GM23338 (cell line): ENCODE measurements at regions not wholly inside any gene's neighbourhood (a gene's known extent, or its start where the extent isn't known, plus 50 kb on each side); places are given as distances from the start of the nearest gene placed in this dataset.

Experiments used
- ATAC-seq: fragments of 200-7000 bp; cut with Tn5 transposase; 3 replicates; pipeline ENCODE4 v1.9.1; 2020
- DNase-seq: peaks from one replicate; pipeline ENCODE4 v3.0.0-alpha.2; 2015; ENCODE audit warnings: low spot score
- H2AFZ ChIP-seq: fragments of 200-600 bp; sonication (generic); 2 replicates; pipeline ENCODE4 v1.8.0; 2016; ENCODE audit warnings: antibody characterized with exemption, mild to moderate bottlenecking, moderate library complexity
- H3F3A ChIP-seq: fragments of 200-600 bp; sonication (generic); replicated peaks from 2 replicates; pipeline ENCODE4 v1.8.0; 2017; ENCODE audit warnings: antibody characterized with exemption, mixed run types, low read depth
- H3K27ac ChIP-seq: fragments of 200-600 bp; sonication (generic); 2 replicates; pipeline ENCODE4 v1.6.1; 2016; ENCODE audit warnings: low read depth
- H3K27me3 ChIP-seq: fragments of 200-600 bp; sonication (generic); 2 replicates; pipeline ENCODE4 v1.8.0; 2016; ENCODE audit warnings: mild to moderate bottlenecking, mixed run types, moderate library complexity; ENCODE audit not compliant: insufficient read depth
- H3K36me3 ChIP-seq: fragments of 200-600 bp; sonication (generic); 2 replicates; pipeline ENCODE4 v1.8.0; 2016; ENCODE audit warnings: mild to moderate bottlenecking; ENCODE audit not compliant: insufficient read depth
- H3K4me1 ChIP-seq: fragments of 200-600 bp; sonication (generic); 2 replicates; pipeline ENCODE4 v1.8.0; 2016; ENCODE audit warnings: mild to moderate bottlenecking, moderate library complexity; ENCODE audit not compliant: insufficient read depth
- H3K4me2 ChIP-seq: fragments of 200-600 bp; sonication (generic); 2 replicates; pipeline ENCODE4 v1.7.1; 2017; ENCODE audit warnings: mixed run types
- H3K4me3 ChIP-seq: fragments of 200-600 bp; sonication (generic); 2 replicates; pipeline ENCODE4 v1.6.1; 2016; ENCODE audit warnings: mixed run types
- H3K79me2 ChIP-seq: fragments of 200-600 bp; sonication (generic); replicated peaks from 2 replicates; pipeline ENCODE4 v1.8.0; 2017; ENCODE audit warnings: mild to moderate bottlenecking; ENCODE audit not compliant: insufficient read depth
- H3K9me2 ChIP-seq: fragments of 200-600 bp; sonication (generic); 2 replicates; pipeline ENCODE4 v1.8.0; 2017; ENCODE audit not compliant: insufficient read depth
- H4K20me1 ChIP-seq: fragments of 200-600 bp; sonication (generic); replicated peaks from 2 replicates; pipeline ENCODE4 v1.8.0; 2017; ENCODE audit warnings: mild to moderate bottlenecking; ENCODE audit not compliant: insufficient read depth
- H3K27ac Mint-ChIP-seq: 2 replicates; pipeline ENCODE4 v1.8.0; 2020; ENCODE audit warnings: inconsistent platforms, mild to moderate bottlenecking, moderate library complexity, mixed read lengths
- H3K27me3 Mint-ChIP-seq: 3 replicates; pipeline ENCODE4 v1.8.0; 2022; ENCODE audit warnings: low read depth, mild to moderate bottlenecking, moderate library complexity, mixed read lengths, inconsistent platforms; ENCODE audit not compliant: insufficient read depth, poor library complexity
- H3K36me3 Mint-ChIP-seq: 3 replicates; pipeline ENCODE4 v1.8.0; 2021; ENCODE audit warnings: low read depth, mild to moderate bottlenecking, inconsistent platforms, moderate library complexity, mixed read lengths
- H3K4me1 Mint-ChIP-seq: 3 replicates; pipeline ENCODE4 v1.8.0; 2020; ENCODE audit warnings: mild to moderate bottlenecking, inconsistent platforms, mixed read lengths
- H3K4me3 Mint-ChIP-seq: 3 replicates; pipeline ENCODE4 v1.8.0; 2021; ENCODE audit warnings: moderate library complexity, mild to moderate bottlenecking, inconsistent platforms, mixed read lengths
- H3K9me3 Mint-ChIP-seq: 3 replicates; pipeline ENCODE4 v1.8.0; 2020; ENCODE audit warnings: moderate library complexity, mild to moderate bottlenecking, inconsistent platforms, mixed read lengths
- CTCF ChIP-seq, 2 experiments: fragments of 200-600 bp in 1 of 2; sonication (generic) in 1 of 2; conservative IDR thresholded peaks; 2 replicates each; pipeline versions ENCODE4 v1.5.1 to v1.6.1; 2016 to 2017; ENCODE audit warnings: antibody characterized with exemption in 2 of 2, low read depth in 2 of 2, mild to moderate bottlenecking in 2 of 2, moderate library complexity in 1 of 2
- ETS1 ChIP-seq: IDR thresholded peaks from 2 replicates; pipeline ENCODE4 v1.6.1; 2016; ENCODE audit warnings: antibody characterized with exemption
- EZH2 ChIP-seq: fragments of 200-600 bp; sonication (generic); IDR thresholded peaks from one replicate; pipeline ENCODE4 v1.8.0; 2017; ENCODE audit warnings: antibody characterized with exemption, mild to moderate bottlenecking, low read depth; ENCODE audit not compliant: unreplicated experiment
- EZH2phosphoT487 ChIP-seq: fragments of 200-600 bp; sonication (generic); IDR thresholded peaks from one replicate; pipeline ENCODE4 v1.8.1; 2018; ENCODE audit warnings: antibody characterized with exemption; ENCODE audit not compliant: unreplicated experiment
- JUNB ChIP-seq: IDR thresholded peaks from one replicate; pipeline ENCODE4 v1.6.1; 2016; ENCODE audit warnings: antibody characterized with exemption; ENCODE audit not compliant: unreplicated experiment
- NANOG ChIP-seq: IDR thresholded peaks from 2 replicates; pipeline ENCODE4 v1.6.1; 2016; ENCODE audit warnings: antibody characterized with exemption, borderline replicate concordance
- POLR2AphosphoS5 ChIP-seq: IDR thresholded peaks from 2 replicates; pipeline ENCODE4 v1.6.1; 2016; ENCODE audit warnings: antibody characterized with exemption, low read depth
- ZNF331 ChIP-seq: fragments of 250-450 bp; sonication (Bioruptor Pico); IDR thresholded peaks from 2 replicates; pipeline ENCODE4 v1.5.0; 2020; ENCODE audit warnings: low read depth, mild to moderate bottlenecking, moderate library complexity
- ZNF462 ChIP-seq: fragments of 250-450 bp; sonication (Bioruptor Pico); IDR thresholded peaks from 2 replicates; pipeline ENCODE4 v1.5.0; 2020; ENCODE audit warnings: mild to moderate bottlenecking, moderate library complexity

- DNase-seq (peak; percentile 17), ATAC-seq (peak; percentile 26; the same call in 2 of the 3 replicates)
- H4K20me1 ChIP-seq: no peaks in the 10 kb centered on the region
- H3F3A ChIP-seq: no peaks in the 10 kb centered on the region
- TF ChIP-seq ETS1: no peak
- peak; percentile 10 to 41; a peak in 2 of 4 replicates for TF ChIP-seq CTCF (conservative IDR thresholded peaks at IDR 0.05; ENCODE audit: low read depth in 2 of 2)
- H3K4me3 ChIP-seq: no peak overlapping the region
- Mint-ChIP-seq H3K9me3 (no peaks in the 10 kb centered on the region), H3K27me3 (peaks cover 6% of the 10 kb centered on the region), H3K27ac (no peak overlapping the region), H3K4me1 (no peaks in the 10 kb centered on the region), H3K36me3 (no peaks in the 10 kb centered on the region), H3K4me3 (no peak overlapping the region)
- H3K79me2 ChIP-seq: no peaks in the 10 kb centered on the region
- H3K4me2 ChIP-seq: no peak overlapping the region
- H2AFZ ChIP-seq: 0 out of 2 replicates have a peak overlapping the region, but pooled peaks have one; percentile 80
- H3K27ac ChIP-seq: no peak overlapping the region
- H3K4me1 ChIP-seq: no peaks in the 10 kb centered on the region
- H3K27me3 ChIP-seq: no peaks in the 10 kb centered on the region
- no peaks in the 10 kb centered on the region for H3K36me3 ChIP-seq
- no peaks in the 10 kb centered on the region for H3K9me2 ChIP-seq
Observed at GRCh38 chr10:44589181-44589943, 204.5 kb upstream of the CXCL12 start.

GRCh38 chr10:44589944-44590449 lies 205.1 kb upstream of the CXCL12 start:
- Histone ChIP-seq H3K4me3 (no peak overlapping the region), H3K4me1 (no peaks in the 10 kb centered on the region), H3K4me2 (no peak overlapping the region), H3K79me2 (no peaks in the 10 kb centered on the region), H3K27ac (no peak overlapping the region), H3K36me3 (no peaks in the 10 kb centered on the region), H4K20me1 (no peaks in the 10 kb centered on the region), H2AFZ (0 out of 2 replicates have a peak overlapping the region, but pooled peaks have one; percentile 80), H3K27me3 (no peaks in the 10 kb centered on the region), H3F3A (no peaks in the 10 kb centered on the region), H3K9me2 (peaks cover 5% of the 10 kb centered on the region; the same call in 1 of the 2 replicates)
- Mint-ChIP-seq H3K27ac (no peak overlapping the region), H3K36me3 (no peaks in the 10 kb centered on the region), H3K4me3 (no peak overlapping the region), H3K4me1 (no peaks in the 10 kb centered on the region), H3K9me3 (no peaks in the 10 kb centered on the region), H3K27me3 (peaks cover 6% of the 10 kb centered on the region)
- peak; percentile 48 for ATAC-seq
- DNase-seq: no peak
- TF ChIP-seq NANOG (no peak), ZNF331 (CRISPR knock-in tag) (no peak), ETS1 (no peak), JUNB (no peak), POLR2AphosphoS5 (no peak), EZH2phosphoT487 (no peak), EZH2 (no peak), ZNF462 (no peak)
